Progenitor cell of endocrine pancreas (in vitro differentiated cells): ENCODE measurements at regions not wholly inside any gene's neighbourhood (a gene's known extent, or its start where the extent isn't known, plus 50 kb on each side); places are given as distances from the start of the nearest gene placed in this dataset.

Experiments used
- DNase-seq: peaks from one replicate; pipeline ENCODE4 v3.0.0; 2021; ENCODE audit warnings: low spot score; ENCODE audit not compliant: unreplicated experiment
- H3K27ac Mint-ChIP-seq: 2 replicates; pipeline ENCODE4 v1.8.0; 2021; ENCODE audit warnings: mild to moderate bottlenecking, moderate library complexity, mixed read lengths
- H3K27me3 Mint-ChIP-seq: 2 replicates; pipeline ENCODE4 v1.8.0; 2021; ENCODE audit warnings: mixed read lengths
- H3K36me3 Mint-ChIP-seq: 2 replicates; pipeline ENCODE4 v1.8.0; 2022; ENCODE audit warnings: mixed read lengths; ENCODE audit not compliant: insufficient read depth
- H3K4me1 Mint-ChIP-seq: 2 replicates; pipeline ENCODE4 v1.8.0; 2021; ENCODE audit warnings: low read depth, mixed read lengths
- H3K4me3 Mint-ChIP-seq: 2 replicates; pipeline ENCODE4 v1.8.0; 2021; ENCODE audit warnings: low read depth, mild to moderate bottlenecking, moderate library complexity, mixed read lengths
- H3K9me3 Mint-ChIP-seq: 2 replicates; pipeline ENCODE4 v1.8.0; 2021; ENCODE audit warnings: low read depth, mixed read lengths
- CTCF ChIP-seq: fragments of 200-600 bp; sonication (generic); IDR thresholded peaks from one replicate; pipeline ENCODE4 v1.5.0; 2021; ENCODE audit warnings: antibody characterized with exemption, mild to moderate bottlenecking; ENCODE audit not compliant: unreplicated experiment

GRCh38 chr12:34398706-34399630 lies 376.7 kb downstream of the ALG10 start:
- DNase-seq = peak; percentile 9
- H3K9me3 Mint-ChIP-seq = peaks cover 59% of the 10 kb centered on the region
- no peak for TF ChIP-seq CTCF
- no peak overlapping the region for H3K27ac Mint-ChIP-seq
- no peaks in the 10 kb centered on the region for H3K27me3 Mint-ChIP-seq
- no peak overlapping the region for H3K4me3 Mint-ChIP-seq
- peaks cover 3% of the 10 kb centered on the region for H3K36me3 Mint-ChIP-seq
- H3K4me1 Mint-ChIP-seq = no peaks in the 10 kb centered on the region

DNA sequence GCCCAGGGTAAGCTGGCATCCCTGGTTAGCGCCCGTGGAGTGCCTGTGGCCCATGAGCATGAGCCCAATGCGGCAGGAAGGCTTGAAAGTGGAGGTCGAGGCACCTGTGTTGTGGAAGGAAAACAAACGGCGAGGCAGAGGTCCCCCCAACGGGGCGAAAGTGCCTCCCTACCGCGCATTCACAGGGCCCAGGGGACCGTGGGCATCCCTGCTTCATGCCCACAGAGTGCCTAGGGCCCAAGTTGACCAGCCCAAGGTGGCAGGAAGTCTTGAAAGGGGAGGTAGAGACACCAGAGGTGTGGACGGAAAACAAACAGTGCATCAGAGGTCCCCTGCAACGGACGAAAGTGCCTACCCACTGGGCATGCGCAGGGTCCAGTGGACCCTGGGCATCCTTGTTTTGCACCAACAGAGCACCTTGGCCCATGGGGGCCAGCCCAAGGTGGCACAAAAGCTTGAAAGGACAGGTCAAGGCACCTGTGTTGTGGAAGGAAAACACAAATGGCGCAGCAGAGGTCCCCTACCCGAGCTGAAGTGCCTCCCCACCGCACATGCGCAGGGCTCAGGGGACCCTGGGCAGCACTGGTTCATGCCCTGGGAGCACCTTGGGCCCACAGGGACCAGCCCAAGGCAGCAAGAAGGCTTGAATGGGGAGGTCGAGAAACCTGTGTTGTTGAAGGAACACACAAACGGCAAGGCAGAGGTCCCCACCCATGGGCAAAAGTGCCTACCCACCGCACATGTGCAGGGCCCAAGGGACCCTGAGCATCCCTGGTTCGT lies 377.5 kb downstream of the ALG10 start:
- peak; percentile 10 for DNase-seq
- H3K27me3 Mint-ChIP-seq = no peaks in the 10 kb centered on the region
- peaks cover 1% of the 10 kb centered on the region for H3K36me3 Mint-ChIP-seq
- TF ChIP-seq CTCF = no peak
- H3K4me3 Mint-ChIP-seq = no peak overlapping the region
- peaks cover 57% of the 10 kb centered on the region for H3K9me3 Mint-ChIP-seq
- H3K4me1 Mint-ChIP-seq = no peaks in the 10 kb centered on the region
- no peak overlapping the region for H3K27ac Mint-ChIP-seq

DNA sequence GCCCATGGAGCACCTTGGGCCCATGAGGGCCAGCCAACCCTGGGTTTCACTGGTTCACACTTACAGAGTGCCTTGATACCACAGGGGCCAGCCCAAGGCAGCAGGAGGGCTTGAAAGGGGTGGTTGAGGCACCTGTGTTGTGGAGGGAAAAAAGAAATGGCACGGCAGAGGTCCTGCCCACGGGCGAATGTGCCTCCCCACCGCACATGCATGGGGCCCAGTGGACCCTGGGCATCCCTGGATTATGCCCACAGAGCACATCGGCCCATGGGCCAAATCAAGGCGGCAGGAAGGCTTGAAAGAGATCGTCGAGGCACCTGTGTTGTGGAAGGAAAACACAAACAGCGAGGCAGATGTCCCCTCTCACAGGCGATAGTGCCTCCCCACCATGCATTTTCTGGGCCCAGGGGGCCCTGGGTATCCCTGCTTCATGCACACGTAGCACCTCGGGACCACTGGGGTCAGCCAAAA lies 378.1 kb downstream of the ALG10 start:
- TF ChIP-seq CTCF = no peak
- H3K27me3 Mint-ChIP-seq = no peaks in the 10 kb centered on the region
- H3K4me1 Mint-ChIP-seq = no peaks in the 10 kb centered on the region
- no peak overlapping the region for H3K4me3 Mint-ChIP-seq
- H3K27ac Mint-ChIP-seq = peak overlapping the region; percentile 41
- H3K9me3 Mint-ChIP-seq = peaks cover 63% of the 10 kb centered on the region
- DNase-seq = peak; percentile 9
- H3K36me3 Mint-ChIP-seq = peaks cover 1% of the 10 kb centered on the region

- DNase-seq = peak; percentile 7
These were observed 378.8 kb downstream of the ALG10 start for GRCh38 chr12:34400986-34401658.

More at GRCh38 chr12:34400986-34401658, 378.8 kb downstream of the ALG10 start:
- Mint-ChIP-seq H3K4me3 (no peak overlapping the region), H3K4me1 (no peaks in the 10 kb centered on the region), H3K27ac (peak overlapping the region; percentile 41), H3K36me3 (peaks cover 1% of the 10 kb centered on the region), H3K27me3 (no peaks in the 10 kb centered on the region), H3K9me3 (peaks cover 58% of the 10 kb centered on the region)
- no peak for TF ChIP-seq CTCF
